ENCODE measurements at regions not wholly inside any gene's neighbourhood (a gene's known extent, or its start where the extent isn't known, plus 50 kb on each side); places are given as distances from the start of the nearest gene placed in this dataset.

DNA sequence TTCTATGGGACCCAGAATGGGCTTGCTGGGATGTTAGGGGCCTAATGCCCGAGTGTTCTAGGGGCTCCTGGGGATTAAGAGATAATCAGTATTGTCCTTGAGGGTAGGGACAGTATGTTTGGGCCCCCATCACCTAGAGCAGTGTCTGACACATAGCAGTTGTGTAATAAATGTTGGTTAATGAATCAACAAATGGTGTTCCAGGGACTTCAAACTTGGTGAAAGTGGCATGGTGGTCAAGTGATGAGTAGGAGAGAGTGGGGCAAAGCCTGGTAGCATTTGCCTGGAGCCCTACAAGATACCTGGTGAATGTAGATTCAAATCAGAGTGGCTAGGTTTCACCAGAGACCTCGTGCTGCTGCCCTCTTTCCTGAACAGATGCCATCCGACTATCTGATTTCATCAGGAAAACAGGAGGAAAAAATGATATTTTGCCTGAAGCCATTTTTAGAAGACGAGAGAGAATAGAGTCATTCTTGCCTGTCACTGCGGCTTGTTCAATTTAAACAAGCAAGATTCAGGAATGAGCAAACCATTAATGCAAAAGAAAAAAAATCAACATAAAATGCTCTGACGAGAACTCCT is 117.3 kb downstream of the RPL22L1 start:
- DNase-seq (ENCODE audit: low spot score) = no peak

DNA sequence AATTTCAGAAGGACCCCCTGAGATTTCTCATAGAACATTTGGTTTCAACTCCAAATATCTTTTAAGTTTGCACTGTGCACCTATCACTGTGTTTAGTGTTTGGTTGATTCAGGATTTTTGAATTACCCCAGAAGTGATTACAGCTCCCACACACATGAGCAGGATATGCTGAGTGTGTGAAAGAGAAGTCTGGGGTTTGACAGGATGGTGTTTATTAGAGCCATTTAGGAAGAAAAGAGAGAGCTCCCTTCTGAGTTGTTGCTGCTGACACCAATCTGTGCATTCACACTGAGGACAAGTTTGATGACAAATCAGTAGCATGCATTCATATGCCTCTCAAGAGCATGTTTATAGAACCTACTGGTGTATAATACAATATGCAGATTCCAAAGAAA is 118.1 kb downstream of the RPL22L1 start:
- no peak for DNase-seq (ENCODE audit: low spot score)

DNA sequence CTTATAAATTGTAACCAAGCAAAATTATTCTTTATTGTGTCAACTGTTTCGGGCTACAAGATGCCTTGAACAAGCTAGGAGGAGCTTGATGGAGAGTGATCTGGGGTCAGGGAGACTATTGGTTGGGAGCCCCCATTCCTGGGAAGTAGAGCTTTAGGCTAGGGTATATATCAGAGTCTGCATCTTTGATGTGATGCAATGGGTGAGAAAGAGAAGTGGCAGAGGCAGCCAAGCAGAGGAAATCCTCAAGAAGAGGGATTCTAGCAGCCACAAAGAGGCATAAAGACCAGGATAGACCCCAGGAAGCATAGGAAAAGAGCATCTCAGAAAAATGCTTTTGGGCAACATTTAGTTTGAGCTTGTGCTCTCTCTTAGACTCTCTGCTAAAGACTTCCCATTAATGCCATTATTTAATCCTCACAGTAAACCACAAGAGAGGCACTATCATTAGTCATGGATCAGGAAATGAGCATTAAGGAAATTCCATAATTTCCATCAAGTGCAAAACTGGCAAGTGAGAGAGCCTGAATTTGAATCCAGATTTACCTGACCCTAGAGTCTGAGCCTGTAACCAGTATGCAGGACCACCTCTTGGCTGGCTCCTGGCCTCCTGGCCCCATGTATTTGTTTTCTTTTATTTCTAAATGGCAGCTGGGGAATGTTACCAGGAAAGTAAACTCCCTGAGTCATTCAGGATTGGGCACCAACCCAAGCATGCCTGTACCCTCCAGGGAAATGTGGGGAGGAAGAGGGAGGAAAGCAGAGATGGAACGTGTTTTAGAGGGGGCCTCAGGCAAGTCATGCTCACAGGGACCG is 118.7 kb downstream of the RPL22L1 start:
- DNase-seq (ENCODE audit: low spot score) = peak; percentile 84

DNA sequence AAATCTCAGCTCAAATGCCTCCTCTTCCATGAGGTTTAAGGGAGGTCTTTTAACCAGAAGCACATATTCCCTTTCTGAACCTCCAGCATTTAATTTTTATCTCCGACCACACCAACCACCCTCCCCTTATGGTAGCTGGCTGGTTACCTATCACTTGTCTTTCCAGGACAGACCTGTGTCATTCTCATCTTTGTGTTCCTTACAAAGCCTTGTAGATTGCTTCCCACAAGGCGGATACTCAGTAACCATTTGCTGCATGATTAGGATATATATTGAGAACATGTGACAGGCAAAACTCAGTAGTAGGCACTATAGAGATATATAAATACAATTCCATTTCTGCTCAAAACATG is 119.5 kb downstream of the RPL22L1 start:
- no peak for DNase-seq (ENCODE audit: low spot score)

DNA sequence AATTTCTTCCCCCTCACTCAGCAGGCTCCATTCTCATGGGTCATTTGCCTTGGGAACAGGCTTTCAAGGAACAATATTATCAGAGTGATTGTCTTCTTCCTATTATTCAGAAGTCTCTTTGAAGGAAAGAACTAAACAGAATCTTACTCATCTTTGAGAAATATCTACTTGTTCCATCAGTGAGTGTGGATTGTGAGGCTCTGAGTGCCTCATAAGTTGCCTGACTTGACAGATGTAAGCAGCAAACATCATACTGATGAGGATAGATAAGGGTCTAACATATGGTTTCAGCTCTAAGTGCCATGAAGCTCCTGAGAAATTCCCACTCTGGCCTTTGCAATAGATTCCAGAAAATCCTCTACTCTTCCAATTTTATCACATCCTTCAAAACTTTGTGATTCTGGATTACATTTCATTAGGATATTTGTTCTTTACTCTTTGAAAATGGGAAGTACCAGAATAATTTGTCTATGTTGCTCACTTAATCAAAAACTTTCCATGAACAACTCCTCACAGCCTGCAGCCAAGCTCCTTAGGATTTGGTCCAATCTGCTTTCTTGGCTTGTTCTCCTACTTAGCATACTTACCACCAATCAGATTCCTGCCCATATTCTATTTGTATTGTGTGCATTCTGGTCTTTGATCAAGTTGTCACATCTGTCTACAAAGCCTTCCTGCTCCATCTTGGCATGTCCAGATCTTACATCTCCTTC is 120.1 kb downstream of the RPL22L1 start:
- DNase-seq (ENCODE audit: low spot score) = no peak

DNA sequence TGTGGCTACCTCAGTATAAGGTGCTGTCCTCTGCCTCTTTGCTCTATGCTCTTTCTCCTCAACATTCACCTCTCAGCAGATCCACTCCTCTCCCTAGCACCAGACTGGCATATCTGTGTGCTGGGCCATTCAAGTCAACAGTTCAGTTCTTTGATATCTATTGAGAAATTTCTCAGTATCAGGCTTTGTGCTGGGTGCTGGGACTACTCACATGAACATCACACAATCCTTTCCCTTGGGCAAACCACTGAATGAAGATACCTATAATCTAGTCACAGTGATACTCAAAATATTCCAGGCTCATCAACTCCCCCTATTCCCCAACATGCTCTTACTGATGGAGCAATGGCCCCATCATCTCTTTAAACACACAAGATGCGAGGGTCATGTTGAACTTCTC is 120.8 kb downstream of the RPL22L1 start:
- no peak for DNase-seq (ENCODE audit: low spot score)

DNA sequence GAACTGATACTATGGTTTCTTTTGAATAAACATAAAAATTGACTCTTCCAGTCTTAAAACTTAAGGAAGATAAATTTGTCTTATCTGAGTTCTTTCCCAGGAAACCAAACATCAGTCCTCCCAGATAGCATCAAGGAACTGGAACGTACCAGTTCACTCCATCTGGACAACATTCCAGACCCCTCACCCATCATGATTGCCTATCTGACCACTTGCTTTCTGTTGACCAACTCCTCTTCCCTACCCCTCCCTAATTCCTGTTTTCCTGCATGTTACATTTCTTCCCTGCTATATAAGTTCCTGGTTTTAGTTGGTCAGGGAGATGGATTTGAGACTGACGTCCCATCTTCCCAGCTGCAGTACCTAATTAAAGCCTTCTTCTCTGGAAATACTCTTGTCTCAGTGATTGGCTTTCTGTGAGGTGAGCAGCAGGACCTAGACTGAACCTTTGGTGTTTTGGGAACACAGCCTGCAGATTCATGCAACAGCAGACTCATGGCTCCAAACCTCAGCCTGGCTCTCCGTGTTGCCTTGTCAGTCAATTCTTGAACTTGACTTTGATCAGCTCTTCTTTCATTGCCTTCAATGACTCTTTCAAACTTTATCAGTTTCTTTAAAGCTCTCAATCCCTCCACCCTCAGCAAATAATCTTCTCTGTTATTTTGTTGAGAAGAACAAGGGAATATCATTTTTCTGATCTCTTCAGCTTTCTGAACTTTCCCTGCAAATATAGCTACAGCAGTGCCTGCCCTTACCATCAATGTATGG is 123.6 kb downstream of the RPL22L1 start:
- no peak for DNase-seq (ENCODE audit: low spot score)

DNA sequence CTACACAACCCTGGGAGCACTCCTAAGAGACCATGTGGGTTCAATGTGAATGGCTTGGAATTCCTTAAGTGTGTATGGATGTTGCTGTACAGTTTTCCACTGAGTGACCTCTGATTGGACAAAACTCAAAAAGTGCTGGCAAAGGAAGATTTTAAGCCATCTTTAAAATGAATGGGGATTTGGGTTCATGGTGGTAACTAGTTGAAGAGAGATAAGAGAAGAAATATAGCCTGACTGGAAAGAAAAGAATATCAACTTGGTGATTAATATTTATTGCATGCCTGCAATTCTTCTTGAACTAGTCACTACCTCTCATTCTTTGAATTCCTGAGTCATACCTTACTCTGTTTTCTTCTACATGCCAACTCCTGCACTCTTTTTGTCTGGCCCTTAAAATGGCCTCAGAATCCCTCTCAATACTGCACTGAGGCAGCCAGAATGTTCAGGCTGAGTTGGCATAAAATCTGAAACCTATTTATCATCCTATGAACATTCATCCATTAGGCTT is 124.7 kb downstream of the RPL22L1 start:
- no peak for DNase-seq (ENCODE audit: low spot score)

DNA sequence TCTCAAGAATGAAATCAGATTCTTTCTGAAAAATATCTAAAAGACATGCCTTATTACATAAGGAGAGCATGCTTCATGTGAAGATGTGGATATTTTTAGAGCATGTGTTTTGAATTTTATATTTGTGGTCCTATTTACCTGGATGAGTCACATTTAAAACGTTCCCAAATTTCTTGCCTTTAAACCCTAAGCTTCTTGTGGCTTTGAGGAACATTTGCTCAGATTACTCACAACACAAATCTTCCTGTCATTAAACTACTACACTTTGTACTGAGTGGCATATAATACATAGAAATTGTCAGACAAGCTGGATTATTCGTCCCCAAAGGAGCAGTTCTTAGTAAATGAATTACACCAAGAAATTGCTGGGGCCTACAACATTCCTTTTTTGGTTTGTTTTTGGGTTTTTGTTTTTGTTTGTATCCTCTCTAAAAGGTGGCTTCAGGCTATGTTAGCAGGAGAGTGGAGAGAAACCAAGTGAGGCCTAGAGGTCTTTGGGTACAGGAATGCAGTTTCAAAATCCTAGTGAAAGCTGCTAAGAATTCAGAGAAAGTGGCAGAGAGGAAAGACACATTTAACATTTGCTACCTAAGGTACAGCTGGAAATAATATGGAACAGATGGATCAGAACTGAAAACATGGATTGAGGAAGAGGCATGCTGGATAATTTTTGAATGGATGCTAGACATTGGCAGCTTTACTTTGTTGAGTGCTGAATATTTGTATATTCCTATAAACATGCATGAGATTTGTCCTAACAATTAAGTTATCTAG is 128.1 kb downstream of the RPL22L1 start:
- no peak for DNase-seq (ENCODE audit: low spot score)

DNA sequence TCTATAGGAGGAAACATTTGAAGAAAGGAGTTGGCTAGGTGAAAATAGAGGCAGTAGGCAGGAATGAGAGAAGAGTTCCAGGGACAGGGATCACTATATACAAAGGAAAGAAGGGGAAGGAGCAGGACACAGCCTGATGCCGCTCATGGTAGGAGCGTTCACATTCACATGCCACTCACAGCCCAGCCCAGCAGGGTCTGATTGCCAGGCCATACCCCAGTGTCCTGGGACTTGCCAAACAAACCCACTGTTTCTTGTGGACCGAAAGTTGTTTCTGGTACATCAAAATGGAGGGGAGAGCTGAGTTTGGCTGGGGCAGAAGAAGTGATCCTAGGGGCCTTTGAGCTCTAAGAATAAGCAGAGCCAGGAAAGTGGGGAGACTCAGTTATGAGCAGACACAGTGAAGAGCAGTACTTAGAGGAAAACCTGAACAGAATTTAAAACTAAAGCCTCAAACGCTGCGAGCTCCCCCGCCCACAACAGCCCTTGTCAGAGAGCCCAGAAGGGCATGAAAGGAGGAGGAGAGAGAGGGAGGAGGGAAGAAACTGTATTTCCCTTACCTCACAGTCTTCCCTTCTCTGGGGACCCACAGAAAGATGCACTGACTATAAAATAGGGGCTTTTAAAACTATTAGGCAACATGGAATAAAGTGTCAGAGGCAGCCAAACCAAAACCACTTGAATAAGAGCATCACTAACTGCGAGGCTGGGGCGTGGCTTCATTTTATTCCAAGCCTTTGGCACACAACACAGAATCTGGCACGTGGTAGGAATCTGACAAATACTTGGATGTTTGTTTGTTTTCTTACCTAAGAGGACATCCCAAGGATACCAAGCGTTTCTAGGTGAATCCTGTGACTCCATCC is 129.0 kb downstream of the RPL22L1 start:
- peak; percentile 82 for DNase-seq (ENCODE audit: low spot score)

DNA sequence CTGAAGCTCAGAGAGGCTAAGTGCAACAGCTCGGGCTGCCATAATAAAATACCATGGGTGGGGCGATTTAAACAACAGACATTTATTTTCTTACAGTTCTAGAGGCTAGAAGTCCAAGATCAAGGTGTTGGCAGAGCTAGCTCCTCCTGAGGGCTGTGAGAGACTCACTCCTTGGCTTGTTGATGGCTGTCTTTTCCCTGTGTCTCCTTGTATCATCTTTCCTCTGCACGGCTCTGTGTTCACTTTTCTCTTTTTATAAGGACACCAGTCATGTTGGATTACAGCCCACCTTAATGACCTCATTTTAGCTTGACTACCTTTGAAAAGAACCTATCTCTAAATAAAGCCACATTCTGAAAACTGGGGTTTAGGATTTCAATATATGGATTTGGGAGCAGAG is 129.7 kb downstream of the RPL22L1 start:
- no peak for DNase-seq (ENCODE audit: low spot score)

DNA sequence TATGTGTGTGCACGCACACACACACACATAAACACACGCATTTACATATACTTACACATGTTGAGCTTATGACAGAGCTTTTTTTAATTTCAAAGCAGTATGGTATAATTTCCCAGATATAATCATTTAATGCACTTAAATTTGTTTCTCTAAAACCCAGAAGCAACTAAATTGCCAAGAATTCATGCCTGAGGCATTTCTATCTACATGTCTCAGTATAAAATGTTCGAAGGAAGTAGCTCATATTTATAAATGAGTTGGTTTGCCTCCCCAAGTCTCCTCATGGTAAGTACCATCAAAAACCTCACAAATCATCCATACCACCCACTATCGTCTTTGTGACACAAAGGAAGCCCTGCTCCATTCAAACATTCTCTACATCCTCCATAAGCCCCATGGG is 130.6 kb downstream of the RPL22L1 start:
- DNase-seq (ENCODE audit: low spot score) = no peak

DNA sequence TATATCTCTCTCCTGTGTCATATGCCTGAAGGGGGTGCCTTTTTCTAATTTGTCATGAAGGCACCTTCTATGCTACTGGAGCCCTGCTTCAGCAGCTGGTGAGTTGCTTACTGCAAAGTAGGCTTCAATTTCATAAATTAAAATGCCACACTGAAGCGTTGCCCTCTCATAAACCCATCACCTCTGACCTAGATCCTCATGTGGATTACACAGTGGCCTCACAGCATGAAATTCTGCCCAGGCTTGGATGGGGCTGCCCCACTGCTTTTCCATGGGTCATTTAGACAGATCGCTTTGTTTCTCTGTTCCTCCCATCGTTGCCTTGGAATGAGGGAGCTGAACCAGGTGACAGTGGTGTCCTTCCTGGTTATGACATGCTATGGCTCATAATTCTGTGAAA is 131.2 kb downstream of the RPL22L1 start:
- DNase-seq (ENCODE audit: low spot score) = no peak

DNA sequence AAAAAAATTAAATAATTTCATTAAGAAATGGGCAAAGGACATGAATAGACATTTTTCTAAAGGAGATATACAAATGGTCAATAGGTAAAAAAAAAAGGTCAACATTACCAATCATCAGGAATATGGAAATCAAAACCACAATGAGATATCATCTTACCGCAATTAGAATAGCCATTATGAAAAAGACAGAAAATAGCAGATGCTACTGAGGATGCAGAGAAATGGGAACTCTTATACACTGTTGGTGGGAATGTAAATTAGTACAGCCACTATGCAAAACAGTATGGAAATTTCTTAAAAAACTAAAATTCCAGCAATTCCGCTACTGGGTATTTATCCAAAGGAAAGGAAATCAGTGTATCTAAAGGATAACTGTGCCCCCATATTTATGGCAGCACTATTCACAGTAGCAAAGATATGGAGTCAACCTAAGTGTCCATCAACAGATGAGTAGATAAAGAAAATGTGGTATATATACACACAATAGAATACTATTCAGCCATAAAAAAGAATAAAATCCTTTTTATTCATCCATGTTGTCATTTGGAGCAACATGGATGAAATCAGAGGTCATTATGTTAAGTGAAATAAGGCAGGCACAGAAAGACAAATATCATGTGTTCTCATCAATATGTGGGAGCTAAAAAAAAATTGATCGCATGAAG is 132.4 kb downstream of the RPL22L1 start:
- no peak for DNase-seq (ENCODE audit: low spot score)

DNA sequence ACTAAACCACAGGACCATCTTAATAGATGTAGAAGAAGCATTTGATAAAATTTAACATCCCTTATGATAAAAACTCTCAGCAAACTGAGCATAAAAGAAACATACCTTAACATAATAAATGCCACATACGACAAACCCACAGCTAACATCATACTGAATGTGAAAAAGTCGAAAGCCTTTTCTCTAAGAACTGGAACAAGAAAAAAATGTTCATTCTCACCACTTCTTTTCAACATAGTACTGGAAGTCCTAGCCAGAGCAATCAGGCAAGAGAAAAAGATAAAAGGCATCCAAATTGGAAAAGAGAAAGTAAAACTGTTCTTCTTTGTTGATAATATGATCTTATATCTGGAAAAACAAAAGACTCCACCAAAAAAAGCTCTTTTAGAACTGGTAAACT is 134.2 kb downstream of the RPL22L1 start:
- no peak for DNase-seq (ENCODE audit: low spot score)

DNA sequence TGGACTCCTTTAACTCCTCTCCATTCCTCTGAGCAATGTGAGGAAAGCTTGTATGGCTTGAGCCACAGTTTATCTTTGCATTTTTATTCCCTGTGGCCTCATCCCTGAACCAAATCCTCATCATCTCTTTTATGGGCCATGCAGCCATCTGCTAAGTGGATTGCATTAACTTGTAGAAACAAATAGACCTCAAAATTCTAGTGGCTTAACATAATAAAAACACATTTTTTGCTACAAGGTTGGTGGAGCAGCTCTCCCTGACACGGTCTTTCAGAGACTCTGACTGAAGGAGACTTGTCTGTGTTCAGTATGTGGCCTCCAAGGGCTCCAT is 135.3 kb downstream of the RPL22L1 start:
- DNase-seq (ENCODE audit: low spot score) = no peak

DNA sequence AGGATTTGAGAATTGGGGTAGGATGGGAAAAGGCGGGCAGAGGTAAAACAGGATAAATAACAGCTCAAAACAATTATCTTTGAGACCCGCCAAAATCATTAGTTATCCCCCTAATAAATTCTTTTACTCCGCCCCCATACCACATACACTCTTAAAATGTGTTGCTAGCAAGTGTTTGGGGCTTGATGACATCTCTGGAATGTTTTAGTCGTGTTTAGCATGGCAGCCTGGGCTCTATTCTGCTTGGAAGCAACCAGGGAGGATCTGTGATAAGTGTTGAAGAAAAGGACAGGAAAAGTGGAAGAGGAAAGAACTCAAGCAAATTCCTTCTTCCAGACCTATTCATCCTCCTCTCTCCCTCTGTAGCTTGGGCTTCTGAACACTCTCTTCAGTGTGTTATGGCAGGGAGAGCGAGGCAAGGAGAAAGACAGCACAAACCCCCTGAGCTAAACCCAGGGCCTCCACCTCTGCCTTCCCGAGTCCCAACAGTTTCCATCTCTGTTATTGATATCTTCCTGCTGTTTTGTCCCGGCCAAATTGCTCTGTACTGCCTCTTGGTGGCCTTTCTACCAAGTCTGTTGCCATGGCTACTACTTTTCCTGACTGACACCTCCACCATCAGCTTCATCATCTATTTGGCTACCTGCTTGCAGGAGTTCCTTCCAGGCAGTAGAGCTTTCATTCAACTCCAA is 135.8 kb downstream of the RPL22L1 start:
- no peak for DNase-seq (ENCODE audit: low spot score)

DNA sequence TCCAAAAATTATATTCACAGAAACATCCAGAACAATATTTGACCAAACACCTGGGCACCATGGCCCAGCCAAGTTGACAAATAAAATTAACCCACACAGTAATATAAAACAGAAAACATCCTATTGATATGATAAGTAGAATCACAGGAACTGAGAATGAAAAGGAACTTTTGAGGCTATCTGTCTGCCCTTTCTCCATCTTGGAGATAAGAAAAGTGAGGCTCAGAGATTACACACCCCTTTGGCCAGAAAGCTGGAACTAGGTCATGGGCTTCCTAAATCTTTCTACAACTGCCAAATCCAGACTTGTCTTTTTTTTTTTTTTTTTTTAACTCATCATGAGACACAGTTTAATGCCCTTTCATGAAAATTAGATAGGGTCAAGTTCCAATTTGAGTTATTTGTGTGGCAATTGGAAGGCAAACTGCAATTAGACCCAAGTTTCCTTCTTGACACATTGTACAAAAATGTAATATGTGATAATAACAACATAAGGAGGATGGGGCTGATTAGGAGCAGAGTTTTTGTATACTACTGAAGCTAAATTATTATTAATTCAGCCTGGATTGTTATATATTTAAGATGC is 137.2 kb downstream of the RPL22L1 start:
- no peak for DNase-seq (ENCODE audit: low spot score)

DNA sequence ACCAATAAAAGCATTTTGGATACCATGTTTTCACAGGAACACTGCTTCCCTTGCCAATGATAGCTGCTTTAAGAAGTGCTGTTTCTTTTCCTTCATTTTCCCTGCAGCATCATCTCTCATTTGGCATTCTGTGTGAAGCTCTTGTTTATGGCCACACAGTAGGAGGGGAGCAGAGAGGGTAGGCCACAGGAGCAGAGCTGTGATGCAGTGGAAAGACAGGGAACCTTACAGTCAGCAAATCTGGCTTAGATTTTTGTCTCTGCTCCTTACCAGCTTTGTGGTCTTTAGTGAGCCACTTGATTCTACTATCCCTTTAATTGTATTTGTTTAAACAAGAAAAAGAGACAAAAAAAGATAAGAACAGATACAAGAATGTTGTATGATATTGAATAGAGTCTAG is 138.7 kb downstream of the RPL22L1 start:
- no peak for DNase-seq (ENCODE audit: low spot score)

All from COLO829 (cell line).